Keratinocyte (primary cell): ENCODE measurements at regions not wholly inside any gene's neighbourhood (a gene's known extent, or its start where the extent isn't known, plus 50 kb on each side); places are given as distances from the start of the nearest gene placed in this dataset.

Experiments
- DNase-seq: peaks from one replicate; pipeline ENCODE4 v3.0.0-alpha.2; 2011; ENCODE audit warnings: low read depth, missing footprints, low spot score
- FAIRE-seq: peaks from 2 replicates; lab custom pipeline; 2011; peaks lifted over from hg19 to GRCh38; lab: Jason Lieb, UNC
- H2AFZ ChIP-seq: 2 replicates; pipeline ENCODE4 v1.6.0; 2012; ENCODE audit warnings: low read length, control low read depth, inconsistent platforms; ENCODE audit not compliant: control insufficient read depth
- H3K27ac ChIP-seq: 2 replicates; pipeline ENCODE4 v1.5.1; 2011; ENCODE audit warnings: low read length; ENCODE audit not compliant: control insufficient read depth, insufficient read depth
- H3K27me3 ChIP-seq: 3 replicates; pipeline ENCODE4 v1.6.0; 2011; ENCODE audit warnings: low read length; ENCODE audit not compliant: control insufficient read depth, insufficient read depth; ENCODE audit errors: extremely low read depth
- H3K36me3 ChIP-seq, 2 experiments: 2 replicates in 1 of 2; 3 replicates in 1 of 2; pipeline ENCODE4 v1.5.1; 2011; ENCODE audit warnings: low read length in 2 of 2, mild to moderate bottlenecking in 1 of 2; ENCODE audit not compliant: control insufficient read depth in 2 of 2, insufficient read depth in 2 of 2; ENCODE audit errors: extremely low read depth in 1 of 2
- H3K4me1 ChIP-seq: 3 replicates; pipeline ENCODE4 v1.5.1; 2011; ENCODE audit warnings: low read length; ENCODE audit not compliant: control insufficient read depth, insufficient read depth; ENCODE audit errors: extremely low read depth
- H3K4me2 ChIP-seq: 3 replicates; pipeline ENCODE4 v1.6.0; 2011; ENCODE audit warnings: low read depth, low read length; ENCODE audit not compliant: control insufficient read depth, insufficient read depth; ENCODE audit errors: extremely low read depth
- H3K4me3 ChIP-seq, 3 experiments: fragments of 200-600 bp in 1 of 3; sonication (generic) in 1 of 3; 2 replicates in 2 of 3; 3 replicates in 1 of 3; pipeline ENCODE4 v1.5.1; 2011 to 2016; ENCODE audit warnings: low read length in 3 of 3, mild to moderate bottlenecking in 3 of 3, control low read depth in 2 of 3, inconsistent platforms in 1 of 3, low read depth in 1 of 3, mixed read lengths in 1 of 3, mixed run types in 1 of 3, moderate library complexity in 1 of 3; ENCODE audit not compliant: control insufficient read depth in 2 of 3, insufficient read depth in 2 of 3; ENCODE audit errors: extremely low read depth in 1 of 3
- H3K79me2 ChIP-seq: 2 replicates; pipeline ENCODE4 v1.6.0; 2012; ENCODE audit warnings: low read length; ENCODE audit not compliant: control insufficient read depth, insufficient read depth
- H3K9ac ChIP-seq: 3 replicates; pipeline ENCODE4 v1.6.0; 2011; ENCODE audit warnings: low read length; ENCODE audit not compliant: control insufficient read depth, insufficient read depth; ENCODE audit errors: extremely low read depth
- H3K9me1 ChIP-seq: 3 replicates; pipeline ENCODE4 v1.6.0; 2011; ENCODE audit warnings: low read length; ENCODE audit not compliant: control insufficient read depth, insufficient read depth; ENCODE audit errors: extremely low read depth
- H3K9me3 ChIP-seq: 2 replicates; pipeline ENCODE4 v1.5.1; 2012; ENCODE audit warnings: low read depth, low read length; ENCODE audit not compliant: control insufficient read depth
- H4K20me1 ChIP-seq: 3 replicates; pipeline ENCODE4 v1.6.0; 2011; ENCODE audit warnings: low read length; ENCODE audit not compliant: control insufficient read depth, insufficient read depth; ENCODE audit errors: extremely low read depth
- CTCF ChIP-seq, 3 experiments: IDR thresholded peaks in 1 of 3; conservative IDR thresholded peaks in 1 of 3; optimal IDR thresholded peaks in 1 of 3; 2 replicates in 2 of 3; 3 replicates in 1 of 3; pipeline versions ENCODE3 to v1.5.1; 2011; ENCODE audit warnings: low read length in 3 of 3, mild to moderate bottlenecking in 3 of 3, moderate library complexity in 2 of 3, control low read depth in 1 of 3, inconsistent platforms in 1 of 3; ENCODE audit not compliant: insufficient read depth in 2 of 3; ENCODE audit errors: extremely low read depth in 1 of 3
- EZH2 ChIP-seq: IDR thresholded peaks from one replicate; pipeline ENCODE4 v1.6.1; 2012; ENCODE audit warnings: inconsistent platforms, mild to moderate bottlenecking, low read length, moderate library complexity
- dilution Hi-C: fragments of 300-500 bp; cut with MboI; formaldehyde crosslinking; loops from one replicate; pipeline ENCODE4 v1.7.0; 2020; ENCODE audit warnings: low sequenced_read_pairs; ENCODE audit not compliant: extremely low pct_ligation_motif_present

- Histone ChIP-seq H3K4me2 (no peak overlapping the region), H3K9ac (no peak overlapping the region), H3K4me1 (no peaks in the 10 kb centered on the region), H3K36me3 (no peaks in the 10 kb centered on the region), H3K4me3 (no peak overlapping the region), H2AFZ (no peak overlapping the region), H3K27ac (no peak overlapping the region), H3K27me3 (no peaks in the 10 kb centered on the region), H4K20me1 (no peaks in the 10 kb centered on the region), H3K9me1 (no peaks in the 10 kb centered on the region), H3K9me3 (no peaks in the 10 kb centered on the region), H3K79me2 (no peaks in the 10 kb centered on the region)
- no peak for DNase-seq
- FAIRE-seq, result no peak
- dilution Hi-C loops, result no loop called here
- TF ChIP-seq CTCF (optimal IDR thresholded peaks at IDR 0.05 in 1 of 3, IDR thresholded peaks at IDR 0.05 in 1 of 3, conservative IDR thresholded peaks at IDR 0.05 in 1 of 3; ENCODE audit: extremely low read depth in 1 of 3, insufficient read depth in 2 of 3, low read length in 3 of 3) (no peak), EZH2 (no peak)
Observed at GRCh38 chr2:196448407-196449079, 191.0 kb upstream of the CCDC150 start.

- no peaks in the 10 kb centered on the region for H4K20me1 ChIP-seq
- H3K79me2 ChIP-seq, result no peaks in the 10 kb centered on the region
- H3K9me3 ChIP-seq, result no peaks in the 10 kb centered on the region
- H3K36me3 ChIP-seq, result no peaks in the 10 kb centered on the region
- H3K4me3 ChIP-seq, result no peak overlapping the region
- no peak for DNase-seq
- no peaks in the 10 kb centered on the region for H3K9me1 ChIP-seq
- no peak overlapping the region for H3K9ac ChIP-seq
- TF ChIP-seq EZH2, result no peak
- TF ChIP-seq CTCF (optimal IDR thresholded peaks at IDR 0.05 in 1 of 3, IDR thresholded peaks at IDR 0.05 in 1 of 3, conservative IDR thresholded peaks at IDR 0.05 in 1 of 3; ENCODE audit: extremely low read depth in 1 of 3, insufficient read depth in 2 of 3, low read length in 3 of 3), result no peak
- dilution Hi-C loops, result no loop called here
- FAIRE-seq, result no peak
- H2AFZ ChIP-seq, result no peak overlapping the region
- no peaks in the 10 kb centered on the region for H3K4me1 ChIP-seq
- H3K4me2 ChIP-seq, result no peak overlapping the region
- H3K27ac ChIP-seq, result no peak overlapping the region
- no peaks in the 10 kb centered on the region for H3K27me3 ChIP-seq
Observed at GRCh38 chr2:196449083-196449482, 190.4 kb upstream of the CCDC150 start.
